Endothelial cell of umbilical vein (primary cell): ENCODE measurements at regions not wholly inside any gene's neighbourhood (a gene's known extent, or its start where the extent isn't known, plus 50 kb on each side); places are given as distances from the start of the nearest gene placed in this dataset.

ENCODE experiments used
- BruUV-seq: library from RNA; stranded (reverse); fragments of 400-500 nt; replicated peaks from 2 replicates; lab custom pipeline; 2021; lab: Mats Ljungman, UMichigan
- CTCF ChIA-PET: fragments of 300-600, 350-600 bp; sonication (Branson Sonifier 250); formaldehyde crosslinking; loops from one replicate; lab custom pipeline; 2021; ENCODE audit warnings: antibody characterized with exemption, inconsistent platforms; lab: Charles Lee
- POLR2A ChIA-PET: fragments of 300-600, 350-600 bp; sonication (Branson Sonifier 250); formaldehyde crosslinking; loops from one replicate; lab custom pipeline; 2021; ENCODE audit warnings: antibody characterized with exemption, inconsistent platforms; lab: Charles Lee
- DNase-seq: peaks from one replicate; pipeline ENCODE4 v3.0.0-alpha.2; 2011; ENCODE audit warnings: low read depth, low spot score
- FAIRE-seq: peaks from 2 replicates; lab custom pipeline; 2011; peaks lifted over from hg19 to GRCh38; lab: Jason Lieb, UNC
- H2AFZ ChIP-seq: 2 replicates; pipeline ENCODE4 v1.6.0; 2012; ENCODE audit warnings: low read depth, low read length, control low read depth, inconsistent platforms
- H3K27ac ChIP-seq: 2 replicates; pipeline ENCODE4 v1.5.1; 2011; ENCODE audit warnings: low read depth, mild to moderate bottlenecking, control low read depth, low read length, moderate library complexity; ENCODE audit not compliant: insufficient read depth
- H3K27me3 ChIP-seq, 2 experiments: 2 replicates each; pipeline versions ENCODE4 v1.6.0 to v1.6.1; 2011; ENCODE audit warnings: low read length in 2 of 2, mixed read lengths in 1 of 2; ENCODE audit not compliant: control insufficient read depth in 2 of 2, insufficient read depth in 2 of 2
- H3K36me3 ChIP-seq, 2 experiments: 2 replicates in 1 of 2; 3 replicates in 1 of 2; pipeline ENCODE4 v1.5.1; 2011; ENCODE audit warnings: low read length in 2 of 2, mild to moderate bottlenecking in 1 of 2, moderate library complexity in 1 of 2; ENCODE audit not compliant: control insufficient read depth in 2 of 2, insufficient read depth in 2 of 2; ENCODE audit errors: extremely low read depth in 1 of 2
- H3K4me1 ChIP-seq: 3 replicates; pipeline ENCODE4 v1.5.1; 2011; ENCODE audit warnings: mild to moderate bottlenecking, low read length; ENCODE audit not compliant: control insufficient read depth, insufficient read depth; ENCODE audit errors: extremely low read depth
- H3K4me2 ChIP-seq: 2 replicates; pipeline ENCODE4 v1.6.1; 2011; ENCODE audit warnings: low read length, control low read depth, mixed read lengths; ENCODE audit not compliant: insufficient read depth
- H3K4me3 ChIP-seq, 3 experiments: fragments of 200-600 bp in 1 of 3; sonication (generic), shearing (Covaris generic) in 1 of 3; replicated peaks in 1 of 3; 2 replicates each; pipeline ENCODE4 v1.5.1; 2011 to 2016; ENCODE audit warnings: control low read depth in 3 of 3, low read length in 3 of 3, mild to moderate bottlenecking in 2 of 3, inconsistent platforms in 1 of 3, low read depth in 1 of 3, moderate library complexity in 1 of 3; ENCODE audit not compliant: insufficient read depth in 1 of 3
- H3K79me2 ChIP-seq: 2 replicates; pipeline ENCODE4 v1.6.0; 2012; ENCODE audit warnings: low read length, inconsistent platforms; ENCODE audit not compliant: control insufficient read depth, insufficient read depth
- H3K9ac ChIP-seq: replicated peaks from 2 replicates; pipeline ENCODE3; 2011; ENCODE audit warnings: low read length, control low read depth; ENCODE audit not compliant: insufficient read depth; ENCODE audit errors: extremely low read depth
- H3K9me1 ChIP-seq: replicated peaks from 3 replicates; pipeline ENCODE4 v1.6.0; 2011; ENCODE audit warnings: mild to moderate bottlenecking, low read length; ENCODE audit not compliant: control insufficient read depth, insufficient read depth; ENCODE audit errors: extremely low read depth
- H3K9me3 ChIP-seq: replicated peaks from 2 replicates; pipeline ENCODE4 v1.5.1; 2012; ENCODE audit warnings: low read length, inconsistent platforms; ENCODE audit not compliant: control insufficient read depth, insufficient read depth
- H4K20me1 ChIP-seq: replicated peaks from 2 replicates; pipeline ENCODE3; 2011; ENCODE audit warnings: mild to moderate bottlenecking, low read length; ENCODE audit not compliant: control insufficient read depth, insufficient read depth; ENCODE audit errors: extremely low read depth
- EZH2 ChIP-seq: IDR thresholded peaks from 2 replicates; pipeline ENCODE4 v1.6.1; 2012; ENCODE audit warnings: borderline replicate concordance, low read depth, mild to moderate bottlenecking, moderate library complexity, low read length, inconsistent platforms; ENCODE audit not compliant: severe bottlenecking
- FOS ChIP-seq: IDR thresholded peaks from 2 replicates; pipeline ENCODE4 v1.6.1; 2011; ENCODE audit warnings: mild to moderate bottlenecking, low read length, moderate library complexity, borderline replicate concordance; ENCODE audit not compliant: insufficient read depth
- GATA2 ChIP-seq: IDR thresholded peaks from 2 replicates; pipeline ENCODE4 v1.7.0; 2011; ENCODE audit warnings: low read depth, mild to moderate bottlenecking, moderate library complexity, mixed read lengths, low read length; ENCODE audit not compliant: insufficient read length, insufficient read depth
- JUN ChIP-seq: IDR thresholded peaks from 2 replicates; pipeline ENCODE4 v1.6.1; 2011; ENCODE audit warnings: borderline replicate concordance, low read depth; ENCODE audit not compliant: insufficient read length, insufficient read depth
- MYC ChIP-seq: IDR thresholded peaks from one replicate; pipeline ENCODE4 v1.6.1; 2011; ENCODE audit warnings: mild to moderate bottlenecking, low read depth, low read length
- POLR2A ChIP-seq: IDR thresholded peaks from 2 replicates; pipeline ENCODE4 v1.6.1; 2012; ENCODE audit warnings: low read depth, mild to moderate bottlenecking, control low read depth, low read length
- POLR2AphosphoS5 ChIP-seq: IDR thresholded peaks from 2 replicates; pipeline ENCODE4 v1.6.1; 2012; ENCODE audit warnings: low read depth, mild to moderate bottlenecking, control low read depth, low read length, moderate library complexity; ENCODE audit not compliant: insufficient read depth
- dilution Hi-C: fragments of 300-500 bp; cut with MboI; formaldehyde crosslinking; loops from one replicate; pipeline ENCODE4 v1.15.0; 2019; ENCODE audit warnings: low sequenced_read_pairs; ENCODE audit not compliant: extremely low pct_ligation_motif_present
- intact Hi-C: fragments of 100-400 bp; cut with micrococcal nuclease; formaldehyde crosslinking; loops from one replicate; pipeline ENCODE4 v1.10.0; 2022
- TF ChIP-seq, protein P1 (sequence below): IDR thresholded peaks from 2 replicates; pipeline ENCODE4 v1.6.1; 2011; ENCODE audit not compliant: insufficient read depth, insufficient read length
- TF ChIP-seq, protein P2 (sequence below), 2 donors: IDR thresholded peaks; 1 replicate in 1 of 2; 2 replicates in 1 of 2; pipeline ENCODE4 v1.5.1; 2011; ENCODE audit warnings: low read length in 2 of 2, mild to moderate bottlenecking in 2 of 2, moderate library complexity in 2 of 2, control low read depth in 1 of 2, inconsistent platforms in 1 of 2, low read depth in 1 of 2; ENCODE audit not compliant: insufficient read depth in 1 of 2; ENCODE audit errors: extremely low read depth in 1 of 2

DNA sequence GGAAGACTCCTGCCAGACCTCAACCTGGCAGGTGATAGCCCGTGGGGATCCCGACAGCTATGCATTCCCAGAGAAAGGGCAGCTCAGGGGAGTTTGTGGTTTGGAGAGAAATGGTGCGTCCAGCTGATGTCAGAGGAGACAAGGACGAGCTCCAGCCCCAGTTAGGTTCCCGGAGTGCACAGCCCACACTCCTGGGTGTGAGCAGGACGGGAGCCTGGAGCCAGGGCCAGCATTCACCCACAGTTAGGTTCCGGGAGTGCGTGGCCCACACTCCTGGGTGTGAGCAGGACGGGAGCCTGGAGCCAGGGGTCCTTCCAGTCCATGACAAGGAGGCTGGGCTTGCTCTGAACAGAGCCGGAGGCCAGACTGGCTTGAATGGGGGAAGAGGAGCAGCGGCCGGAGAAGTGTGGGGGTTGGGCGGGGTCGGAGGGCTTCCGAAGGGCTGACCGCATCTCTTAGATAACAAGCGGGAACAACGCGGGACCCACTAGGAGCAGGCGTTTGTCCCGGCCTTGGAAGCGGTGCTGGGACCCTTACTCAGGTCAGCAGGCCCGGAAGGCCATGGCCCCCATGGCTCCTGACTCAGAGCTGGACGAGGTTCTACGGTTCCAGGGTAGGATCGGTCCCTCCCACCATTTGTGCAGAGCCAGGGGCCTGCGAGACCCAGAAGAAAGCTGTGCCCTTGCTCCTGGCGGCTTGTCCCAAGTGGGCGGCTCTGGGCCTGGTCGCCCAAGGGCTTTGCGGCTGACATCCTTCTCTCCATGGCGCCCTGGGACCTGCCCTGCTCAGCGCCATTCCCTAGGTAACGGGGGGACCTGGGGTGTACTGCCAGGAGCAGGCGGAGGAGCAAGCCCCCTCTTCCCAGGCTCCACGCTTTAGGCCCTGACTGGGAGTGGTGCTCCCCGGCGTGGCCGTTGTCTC lies 185.6 kb downstream of the RTP5 start:
- Histone ChIP-seq H3K27ac (no peak overlapping the region), H3K4me2 (no peak overlapping the region), H3K9me1 (no peaks in the 10 kb centered on the region), H3K9me3 (no peaks in the 10 kb centered on the region), H3K27me3 (peaks cover 2 to 11% of the 10 kb centered on the region in 2 experiments), H3K36me3 (no peaks in the 10 kb centered on the region), H3K9ac (no peak overlapping the region), H3K4me1 (no peaks in the 10 kb centered on the region), H4K20me1 (no peaks in the 10 kb centered on the region), H2AFZ (no peak overlapping the region), H3K79me2 (no peaks in the 10 kb centered on the region), H3K4me3 (no peak overlapping the region)
- FAIRE-seq (no peak), DNase-seq (no peak)
- intact Hi-C loops (no loop called here), dilution Hi-C loops (no loop called here)
- ChIA-PET CTCF (no interaction called here), POLR2A (no interaction called here)
- no peak for TF ChIP-seq EZH2
- TF ChIP-seq, protein P1, sequence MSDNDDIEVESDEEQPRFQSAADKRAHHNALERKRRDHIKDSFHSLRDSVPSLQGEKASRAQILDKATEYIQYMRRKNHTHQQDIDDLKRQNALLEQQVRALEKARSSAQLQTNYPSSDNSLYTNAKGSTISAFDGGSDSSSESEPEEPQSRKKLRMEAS: no peak
- no peak for TF ChIP-seq GATA2
- no peak for TF ChIP-seq MYC
- no peak for TF ChIP-seq POLR2AphosphoS5
- no peak for TF ChIP-seq POLR2A
- no peak for TF ChIP-seq FOS
- no peak for TF ChIP-seq JUN
- TF ChIP-seq, protein P2, sequence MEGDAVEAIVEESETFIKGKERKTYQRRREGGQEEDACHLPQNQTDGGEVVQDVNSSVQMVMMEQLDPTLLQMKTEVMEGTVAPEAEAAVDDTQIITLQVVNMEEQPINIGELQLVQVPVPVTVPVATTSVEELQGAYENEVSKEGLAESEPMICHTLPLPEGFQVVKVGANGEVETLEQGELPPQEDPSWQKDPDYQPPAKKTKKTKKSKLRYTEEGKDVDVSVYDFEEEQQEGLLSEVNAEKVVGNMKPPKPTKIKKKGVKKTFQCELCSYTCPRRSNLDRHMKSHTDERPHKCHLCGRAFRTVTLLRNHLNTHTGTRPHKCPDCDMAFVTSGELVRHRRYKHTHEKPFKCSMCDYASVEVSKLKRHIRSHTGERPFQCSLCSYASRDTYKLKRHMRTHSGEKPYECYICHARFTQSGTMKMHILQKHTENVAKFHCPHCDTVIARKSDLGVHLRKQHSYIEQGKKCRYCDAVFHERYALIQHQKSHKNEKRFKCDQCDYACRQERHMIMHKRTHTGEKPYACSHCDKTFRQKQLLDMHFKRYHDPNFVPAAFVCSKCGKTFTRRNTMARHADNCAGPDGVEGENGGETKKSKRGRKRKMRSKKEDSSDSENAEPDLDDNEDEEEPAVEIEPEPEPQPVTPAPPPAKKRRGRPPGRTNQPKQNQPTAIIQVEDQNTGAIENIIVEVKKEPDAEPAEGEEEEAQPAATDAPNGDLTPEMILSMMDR (IDR thresholded peaks at IDR 0.05; ENCODE audit: extremely low read depth in 1 of 2, insufficient read depth in 1 of 2, low read depth in 1 of 2, low read length in 2 of 2): no peak
- no TSS peak for BruUV-seq
